ENCODE measurements at regions not wholly inside any gene's neighbourhood (a gene's known extent, or its start where the extent isn't known, plus 50 kb on each side); places are given as distances from the start of the nearest gene placed in this dataset.
A peak's percentile ranks its signal among the peaks of the same experiment; 100 is the strongest.
"Not testable (repeated sequence)": the region's sequence is repeated elsewhere in the genome, so short reads cannot be mapped to it uniquely, and the experiment has no call there.

DNA sequence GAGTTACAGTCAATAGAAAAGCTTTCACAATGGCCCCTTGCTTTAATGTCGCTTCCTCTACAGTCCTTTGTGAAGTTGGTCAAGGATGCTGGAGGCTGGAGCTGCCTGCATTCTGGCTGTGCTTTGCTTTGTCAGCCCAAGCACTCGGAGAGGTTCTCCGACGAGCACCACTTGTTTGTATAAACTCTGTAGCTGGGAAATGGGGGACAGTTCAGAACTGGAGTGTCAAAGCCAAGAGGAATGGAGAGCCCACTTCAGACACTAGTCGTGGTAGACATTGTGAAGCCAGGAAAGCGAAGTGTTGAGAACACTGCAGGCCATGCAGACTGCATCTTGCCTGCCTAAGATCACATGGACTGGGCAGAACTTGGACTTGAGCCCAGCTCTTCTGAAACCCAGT is 330.3 kb downstream of the GADD45G start:
- DNase-seq (ENCODE audit: low read depth), result no peak

- DNase-seq (ENCODE audit: low read depth), result no peak
These were observed 331.0 kb downstream of the GADD45G start for GRCh38 chr9:89935801-89936200.

- no peak for DNase-seq (ENCODE audit: low read depth)
These were observed 332.2 kb downstream of the GADD45G start for GRCh38 chr9:89937051-89937450.

GRCh38 chr9:89939181-89939580 is 334.4 kb downstream of the GADD45G start:
- no peak for DNase-seq (ENCODE audit: low read depth)

DNA sequence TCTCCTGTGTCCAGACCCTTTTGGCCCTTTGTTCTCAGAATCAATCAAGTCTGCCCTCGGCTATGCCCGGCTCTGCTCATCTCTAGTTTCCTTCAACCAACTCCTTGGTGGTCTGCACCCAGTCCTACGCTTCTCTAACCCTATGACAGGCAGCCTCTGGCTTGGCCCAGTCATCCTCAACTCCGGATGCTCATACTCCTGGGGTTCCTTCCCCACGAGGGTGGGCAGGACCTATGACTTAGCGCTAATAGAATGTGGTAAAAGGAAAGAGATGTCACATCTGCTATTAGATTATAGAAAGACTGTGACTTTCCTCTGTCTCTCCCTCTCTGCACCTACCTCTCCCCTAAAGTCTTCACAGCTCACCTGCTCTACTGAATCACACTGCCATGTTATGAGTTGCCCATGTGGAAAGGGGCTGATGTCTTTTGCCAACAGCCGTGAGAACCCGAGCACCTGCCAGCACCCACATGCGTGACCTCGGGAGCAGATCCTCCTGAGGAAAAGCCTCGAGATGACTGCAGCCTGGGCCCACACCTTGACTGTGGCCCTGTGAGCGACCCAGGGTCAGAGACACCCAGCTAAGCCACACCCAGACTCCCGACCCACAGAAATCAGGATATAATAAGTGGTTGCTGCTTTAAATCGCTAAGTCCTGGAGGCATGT is 334.9 kb downstream of the GADD45G start:
- no peak for DNase-seq (ENCODE audit: low read depth)

- peak; percentile 80 for DNase-seq (ENCODE audit: low read depth)
These were observed 335.8 kb downstream of the GADD45G start for GRCh38 chr9:89940625-89941024.

DNA sequence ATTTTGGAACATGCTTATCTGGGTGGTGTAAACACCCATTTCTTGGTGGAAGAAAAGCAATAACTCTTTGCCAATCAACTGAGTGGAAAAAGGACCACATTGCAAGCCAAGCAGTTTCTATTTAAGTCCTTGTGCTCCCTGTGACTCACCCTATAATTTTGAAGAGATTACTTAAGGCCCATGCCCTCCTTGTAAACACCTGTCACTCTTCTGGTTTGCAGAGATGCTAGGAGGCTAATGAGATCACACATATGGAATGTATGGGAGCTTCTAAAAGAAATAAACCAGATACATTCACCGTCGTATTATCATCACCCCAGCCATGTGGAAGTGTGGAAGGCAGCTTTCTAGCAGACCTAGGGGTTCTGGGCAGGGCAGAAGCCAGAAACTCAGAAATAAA is 337.1 kb downstream of the GADD45G start:
- peak; percentile 98 for DNase-seq (ENCODE audit: low read depth)

- no peak for DNase-seq (ENCODE audit: low read depth)
These were observed 337.8 kb downstream of the GADD45G start for GRCh38 chr9:89942643-89943042.

- no peak for DNase-seq (ENCODE audit: low read depth)
These were observed 338.5 kb downstream of the GADD45G start for GRCh38 chr9:89943309-89943708.

DNA sequence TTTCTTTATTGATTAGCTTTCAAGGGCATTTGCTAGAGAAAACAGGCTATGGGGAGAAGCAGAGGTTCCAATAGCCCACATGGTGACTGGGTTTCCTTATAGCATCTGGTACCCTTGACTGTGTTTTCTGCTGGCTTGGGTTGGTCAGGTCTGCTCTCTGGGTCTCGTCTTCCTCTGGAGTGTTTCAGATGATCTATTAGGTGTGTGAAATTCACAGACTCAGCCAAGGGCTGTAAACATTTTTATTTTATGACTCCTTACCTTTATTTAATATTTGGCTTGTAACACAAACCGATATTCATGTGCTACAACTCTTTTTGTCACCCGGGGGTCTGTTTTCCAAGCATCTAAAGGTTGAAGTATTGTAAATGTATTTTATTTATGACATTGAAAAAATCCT is 338.9 kb downstream of the GADD45G start:
- no peak for DNase-seq (ENCODE audit: low read depth)

DNA sequence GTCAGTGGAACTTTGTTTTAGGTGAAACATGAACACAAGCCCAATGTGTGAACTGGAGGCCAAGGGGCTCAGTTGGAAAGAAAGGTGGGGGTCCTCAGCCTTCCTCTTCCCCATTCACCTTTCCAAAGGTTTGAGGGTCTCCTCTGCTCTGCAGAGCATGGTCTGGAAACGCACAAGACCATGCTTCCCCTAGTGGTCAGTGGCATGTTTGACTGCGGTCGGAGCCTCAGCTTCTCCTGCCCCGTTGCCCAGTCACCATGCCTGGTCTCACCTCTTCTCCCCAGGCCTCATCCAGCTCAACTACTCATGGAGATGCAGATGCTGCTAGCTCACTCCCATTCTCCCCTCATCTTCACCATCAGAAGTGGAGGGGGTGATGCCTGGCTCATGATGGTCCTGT is 340.3 kb downstream of the GADD45G start:
- DNase-seq (ENCODE audit: low read depth), result no peak

DNA sequence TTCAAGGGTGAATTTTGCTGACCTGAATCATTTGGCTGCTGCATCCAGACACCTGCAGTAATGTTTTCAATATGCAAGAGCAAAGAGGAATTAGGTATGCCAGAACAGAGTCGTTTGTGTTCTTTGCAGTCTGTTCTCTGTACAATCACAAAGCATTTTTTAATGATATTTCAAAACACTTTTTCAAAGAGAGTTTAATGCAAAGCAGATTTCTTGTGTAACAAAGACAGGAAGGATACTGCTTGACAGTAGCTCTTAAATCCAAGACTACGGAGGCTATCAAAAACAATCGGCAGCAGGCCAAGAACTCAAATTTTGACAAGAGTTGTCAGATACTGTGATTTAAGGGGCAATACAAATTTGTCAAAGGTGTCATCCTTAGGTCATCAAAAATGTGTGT is 341.9 kb downstream of the GADD45G start:
- DNase-seq (ENCODE audit: low read depth), result no peak

GRCh38 chr9:89949111-89949510 is 344.3 kb downstream of the GADD45G start:
- DNase-seq (ENCODE audit: low read depth), result no peak

GRCh38 chr9:89951675-89952074 is 346.9 kb downstream of the GADD45G start:
- no peak for DNase-seq (ENCODE audit: low read depth)

- DNase-seq (ENCODE audit: low read depth), result peak; percentile 52
These were observed 347.6 kb downstream of the GADD45G start for GRCh38 chr9:89952401-89952800.

DNA sequence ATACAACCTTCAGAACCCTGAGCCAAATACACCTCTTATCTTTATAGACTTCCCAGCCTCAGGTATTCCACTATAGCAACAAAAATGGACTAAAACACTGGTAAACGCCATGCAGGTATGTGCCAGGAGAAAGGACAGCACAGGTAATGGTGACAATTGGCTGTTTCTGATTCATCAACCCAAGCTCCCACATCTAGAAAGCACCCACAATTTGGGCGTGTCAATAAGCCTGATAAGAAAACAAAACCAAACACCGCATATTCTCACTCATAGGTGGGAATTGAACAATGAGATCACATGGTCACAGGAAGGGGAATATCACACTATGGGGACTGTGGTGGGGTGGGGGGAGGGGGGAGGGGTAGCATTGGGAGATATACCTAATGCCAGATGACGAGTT is 348.5 kb downstream of the GADD45G start:
- not testable (repeated sequence) for DNase-seq (ENCODE audit: low read depth)

GRCh38 chr9:89953824-89954615 is 349.2 kb downstream of the GADD45G start:
- no peak for DNase-seq (ENCODE audit: low read depth)

GRCh38 chr9:89955144-89955543 is 350.3 kb downstream of the GADD45G start:
- no peak for DNase-seq (ENCODE audit: low read depth)

GRCh38 chr9:89955626-89956025 is 350.8 kb downstream of the GADD45G start:
- DNase-seq (ENCODE audit: low read depth), result no peak

DNA sequence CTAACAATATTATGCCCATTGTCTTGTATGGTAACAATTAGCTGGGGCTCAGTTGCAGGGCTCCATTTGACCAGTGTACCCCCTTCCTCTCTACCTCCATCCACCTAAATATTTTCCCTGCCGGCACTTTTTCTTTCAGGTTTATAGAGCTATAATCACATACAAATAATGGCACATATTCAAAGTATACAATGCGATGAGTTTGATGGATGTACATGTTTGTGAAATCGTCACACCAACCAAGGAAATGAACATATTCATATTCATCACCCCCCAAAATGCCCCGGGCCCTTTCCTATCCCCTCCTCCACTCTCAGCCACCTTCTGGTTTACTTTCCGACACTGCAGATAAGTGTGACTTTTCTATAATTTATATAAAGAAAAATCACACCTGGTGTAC is 351.5 kb downstream of the GADD45G start:
- DNase-seq (ENCODE audit: low read depth), result no peak

- DNase-seq (ENCODE audit: low read depth), result no peak
These were observed 352.1 kb downstream of the GADD45G start for GRCh38 chr9:89956907-89957306.

- no peak for DNase-seq (ENCODE audit: low read depth)
These were observed 353.3 kb downstream of the GADD45G start for GRCh38 chr9:89958086-89958485.

GRCh38 chr9:89961616-89962341 is 357.0 kb downstream of the GADD45G start:
- DNase-seq (ENCODE audit: low read depth), result peak; percentile 27

All from M059J (cell line).